Activated T-helper 17 cell treated with anti-CD3 and anti-CD28 coated beads, Interleukin-2, amount 50 U/mL, for 72 hours (primary cell): ENCODE measurements at regions not wholly inside any gene's neighbourhood (a gene's known extent, or its start where the extent isn't known, plus 50 kb on each side); places are given as distances from the start of the nearest gene placed in this dataset.

Experiments
- ATAC-seq: fragments of 150-1000 bp; cut with Tn5 transposase; replicated peaks from 2 replicates; pipeline ENCODE4 v1.10.0; 2021; ENCODE audit warnings: mild to moderate bottlenecking, moderate library complexity
- H3K27ac Mint-ChIP-seq: one replicate; pipeline ENCODE4 v1.8.0; 2022; ENCODE audit warnings: mixed read lengths
- H3K27me3 Mint-ChIP-seq: one replicate; pipeline ENCODE4 v1.8.0; 2022; ENCODE audit warnings: mixed read lengths
- H3K36me3 Mint-ChIP-seq: one replicate; pipeline ENCODE4 v1.8.0; 2022; ENCODE audit warnings: low read depth, mild to moderate bottlenecking, mixed read lengths
- H3K4me1 Mint-ChIP-seq: one replicate; pipeline ENCODE4 v1.8.0; 2022; ENCODE audit warnings: mixed read lengths
- H3K4me3 Mint-ChIP-seq: one replicate; pipeline ENCODE4 v1.8.0; 2022; ENCODE audit warnings: mild to moderate bottlenecking, mixed read lengths
- H3K9me3 Mint-ChIP-seq: one replicate; pipeline ENCODE4 v1.8.0; 2022; ENCODE audit warnings: mixed read lengths

DNA sequence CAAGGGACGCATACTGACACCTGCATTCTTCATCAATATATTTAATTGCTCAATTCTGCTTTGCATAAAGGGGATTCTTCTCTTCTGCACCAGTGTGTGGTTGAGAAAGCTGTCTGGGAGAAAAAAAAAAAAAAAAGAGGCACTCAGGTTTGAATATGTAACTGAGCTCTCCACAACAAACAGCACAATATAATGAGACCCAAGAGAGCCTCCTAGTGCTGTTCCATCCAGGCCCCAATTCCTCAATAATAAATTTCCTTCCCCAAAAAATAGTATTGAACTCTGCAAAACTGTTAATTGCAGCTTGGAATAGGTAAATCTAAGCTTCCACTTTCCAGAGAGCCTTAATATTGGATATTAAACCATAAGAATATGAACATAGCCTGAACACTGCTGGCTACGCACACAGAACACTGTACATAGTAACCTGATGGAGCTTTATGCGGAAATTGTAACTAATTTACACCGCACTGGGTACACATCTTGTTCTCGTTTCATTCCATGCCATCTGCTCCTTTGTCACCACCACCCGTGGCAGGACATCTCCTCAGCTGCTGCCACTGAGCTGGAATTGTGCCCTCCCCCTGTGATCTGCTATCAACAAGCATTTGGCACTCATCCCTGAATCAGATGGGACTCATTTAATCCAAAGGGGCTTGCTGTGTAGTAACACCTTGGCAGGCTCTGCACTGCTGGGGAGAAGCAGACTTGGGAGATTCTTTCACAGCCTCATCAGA is 272.0 kb downstream of the HHIPL2 start:
- H3K9me3 Mint-ChIP-seq, result no peaks in the 10 kb centered on the region
- no peaks in the 10 kb centered on the region for H3K36me3 Mint-ChIP-seq
- H3K4me1 Mint-ChIP-seq, result no peaks in the 10 kb centered on the region
- H3K4me3 Mint-ChIP-seq, result no peak overlapping the region
- no peak for ATAC-seq
- no peaks in the 10 kb centered on the region for H3K27me3 Mint-ChIP-seq
- no peak overlapping the region for H3K27ac Mint-ChIP-seq

DNA sequence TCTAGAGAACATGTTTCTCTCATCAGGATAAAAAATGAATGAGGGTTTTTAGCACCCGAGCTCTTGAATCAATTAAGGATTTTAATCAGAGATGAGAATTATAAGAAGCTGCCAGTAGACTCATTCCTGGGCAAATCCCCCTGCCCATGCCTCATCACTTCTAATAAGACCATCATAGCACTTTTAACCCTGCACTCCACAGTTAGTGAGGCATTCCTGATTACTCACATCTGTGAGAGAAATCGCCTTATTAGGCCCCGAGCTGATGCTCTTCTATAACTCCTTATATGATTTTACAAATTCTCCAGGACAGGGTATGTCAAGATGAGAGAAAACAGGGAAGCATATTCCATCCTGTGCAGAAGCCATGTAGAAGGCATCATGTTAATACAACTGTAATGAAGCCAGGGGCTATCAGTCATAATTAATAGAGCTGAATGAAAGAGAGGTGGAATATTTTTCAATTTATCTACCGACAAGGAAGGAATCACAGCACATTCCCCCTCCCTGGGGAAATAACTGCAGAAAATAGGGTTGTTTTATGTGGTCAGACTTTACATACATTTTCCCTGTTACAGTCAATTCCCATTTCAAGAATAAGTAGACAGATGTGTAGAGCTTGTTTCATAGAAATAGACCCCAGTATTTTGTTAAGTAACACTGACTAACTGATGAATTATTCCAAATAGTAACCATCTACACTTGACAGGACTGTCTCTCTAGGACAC is 272.7 kb downstream of the HHIPL2 start:
- no peaks in the 10 kb centered on the region for H3K27me3 Mint-ChIP-seq
- H3K4me1 Mint-ChIP-seq, result no peaks in the 10 kb centered on the region
- ATAC-seq, result no peak
- no peak overlapping the region for H3K27ac Mint-ChIP-seq
- H3K36me3 Mint-ChIP-seq, result no peaks in the 10 kb centered on the region
- H3K9me3 Mint-ChIP-seq, result no peaks in the 10 kb centered on the region
- H3K4me3 Mint-ChIP-seq, result no peak overlapping the region

DNA sequence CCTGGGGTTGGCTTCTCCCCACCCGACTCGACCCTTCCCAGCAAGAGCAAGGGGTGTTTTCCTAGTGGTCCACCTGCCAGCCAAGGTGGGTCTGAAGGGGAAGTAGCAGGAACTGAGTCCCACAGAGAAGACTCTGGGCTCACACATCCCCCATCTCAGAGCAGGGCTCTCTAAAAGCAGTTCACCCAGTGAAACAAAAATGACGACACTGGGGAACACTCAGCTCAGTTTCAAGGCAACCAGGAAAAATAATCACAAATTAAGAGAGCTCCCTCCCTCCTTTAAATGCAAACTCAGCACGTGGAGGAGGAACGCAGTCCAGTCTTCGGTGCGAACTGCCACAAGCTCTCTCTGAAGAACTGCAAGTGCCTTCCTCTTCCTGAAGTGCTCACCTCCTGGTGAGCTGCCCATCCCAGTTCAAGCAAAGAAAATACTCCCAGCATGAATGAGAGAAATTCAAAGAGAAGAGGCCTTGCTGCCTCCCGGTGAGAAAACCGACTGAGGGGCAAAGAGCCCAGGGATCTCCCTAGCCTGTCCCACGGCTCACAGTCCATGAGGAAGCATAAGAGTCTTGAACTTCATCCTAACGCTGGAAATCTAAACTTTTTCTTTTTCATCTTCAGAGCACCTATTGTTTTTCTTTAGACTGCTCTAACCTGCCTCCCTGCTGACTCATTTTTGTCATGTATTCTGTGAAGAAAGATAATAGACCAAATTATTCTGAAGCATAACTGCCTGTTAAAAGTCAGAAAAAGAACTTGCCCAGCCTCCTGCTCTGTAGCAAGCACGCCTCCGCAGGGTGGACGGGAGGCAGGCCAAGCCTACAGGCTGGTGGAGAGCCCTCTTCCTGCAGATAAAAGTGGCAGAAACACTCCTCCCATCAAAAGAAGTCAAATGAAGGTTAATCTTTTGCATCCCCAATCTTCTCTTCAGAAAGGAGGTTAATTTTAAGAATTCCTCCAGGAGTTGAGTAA is 281.4 kb downstream of the HHIPL2 start:
- H3K4me3 Mint-ChIP-seq, result no peak overlapping the region
- no peak for ATAC-seq
- no peaks in the 10 kb centered on the region for H3K9me3 Mint-ChIP-seq

DNA sequence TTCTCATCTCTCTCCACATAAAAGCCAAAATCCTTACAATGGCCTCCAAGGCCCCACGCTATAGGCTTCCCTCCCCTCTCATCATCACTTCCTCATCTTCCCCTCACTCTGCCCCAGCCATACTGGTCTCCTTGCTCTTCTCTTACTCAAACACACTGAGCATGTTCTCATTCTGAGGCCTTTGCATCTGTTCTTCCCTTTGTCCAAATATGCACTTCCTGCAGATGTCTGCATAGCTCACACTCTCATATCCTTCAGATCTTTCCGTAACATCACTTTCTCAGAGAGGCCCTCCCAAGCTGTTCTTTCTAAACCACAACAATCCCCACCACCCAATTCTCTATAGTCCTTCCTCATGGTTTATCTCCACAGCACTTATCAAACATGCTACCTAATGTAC is 284.1 kb downstream of the HHIPL2 start:
- Mint-ChIP-seq H3K9me3 (no peaks in the 10 kb centered on the region), H3K36me3 (no peaks in the 10 kb centered on the region), H3K4me3 (no peak overlapping the region), H3K27ac (no peak overlapping the region), H3K27me3 (peaks cover 3% of the 10 kb centered on the region), H3K4me1 (no peaks in the 10 kb centered on the region)
- peak; percentile 43 for ATAC-seq

More for the DNA sequence above, 281.4 kb downstream of the HHIPL2 start:
- Mint-ChIP-seq H3K27ac (no peak overlapping the region), H3K4me1 (no peaks in the 10 kb centered on the region), H3K27me3 (no peaks in the 10 kb centered on the region), H3K36me3 (no peaks in the 10 kb centered on the region)

DNA sequence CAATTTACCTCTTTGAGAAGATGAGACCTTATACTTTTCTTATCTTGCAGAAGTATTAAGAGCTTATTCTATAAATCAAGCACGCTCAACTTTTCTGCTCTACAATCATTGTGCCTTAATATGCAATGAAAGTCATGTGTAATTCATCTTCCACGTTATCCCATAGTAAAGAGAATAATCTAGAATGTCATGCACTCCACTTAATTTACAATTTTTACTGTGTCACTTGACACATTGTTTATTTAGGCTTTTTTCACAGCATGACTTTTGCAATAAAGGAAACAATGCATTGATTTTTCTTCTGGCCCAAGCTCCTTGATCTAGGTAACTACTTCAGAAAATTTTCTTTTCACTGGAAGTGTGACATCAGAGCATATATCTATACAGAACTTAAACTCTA is 290.9 kb downstream of the HHIPL2 start:
- Mint-ChIP-seq H3K36me3 (no peaks in the 10 kb centered on the region), H3K4me3 (no peak overlapping the region)

DNA sequence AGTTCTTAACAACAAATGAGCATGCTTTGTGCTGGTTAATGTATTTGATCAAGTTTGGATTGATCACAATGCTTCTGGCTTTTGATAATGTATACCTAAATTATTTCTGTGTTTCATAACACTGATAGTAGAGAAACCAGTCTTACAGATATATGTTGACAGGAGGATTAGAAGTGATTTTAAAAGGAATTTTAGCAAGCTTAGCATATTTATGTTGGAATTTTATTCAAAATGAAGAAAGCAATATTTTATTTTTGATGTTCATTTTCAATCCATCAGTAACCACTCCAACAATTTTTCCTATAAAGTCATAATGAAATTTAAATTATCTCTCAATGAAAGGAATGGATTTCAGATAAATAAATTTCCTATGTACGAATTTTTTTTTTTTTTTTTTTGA is 291.8 kb downstream of the HHIPL2 start:
- Mint-ChIP-seq H3K4me1 (no peaks in the 10 kb centered on the region), H3K9me3 (no peaks in the 10 kb centered on the region), H3K4me3 (no peak overlapping the region), H3K27ac (no peak overlapping the region), H3K27me3 (peaks cover 3% of the 10 kb centered on the region), H3K36me3 (no peaks in the 10 kb centered on the region)
- no peak for ATAC-seq

More for the DNA sequence above, 290.9 kb downstream of the HHIPL2 start:
- no peak for ATAC-seq
- H3K27me3 Mint-ChIP-seq, result peaks cover 3% of the 10 kb centered on the region
- no peaks in the 10 kb centered on the region for H3K9me3 Mint-ChIP-seq
- H3K4me1 Mint-ChIP-seq, result no peaks in the 10 kb centered on the region
- no peak overlapping the region for H3K27ac Mint-ChIP-seq

DNA sequence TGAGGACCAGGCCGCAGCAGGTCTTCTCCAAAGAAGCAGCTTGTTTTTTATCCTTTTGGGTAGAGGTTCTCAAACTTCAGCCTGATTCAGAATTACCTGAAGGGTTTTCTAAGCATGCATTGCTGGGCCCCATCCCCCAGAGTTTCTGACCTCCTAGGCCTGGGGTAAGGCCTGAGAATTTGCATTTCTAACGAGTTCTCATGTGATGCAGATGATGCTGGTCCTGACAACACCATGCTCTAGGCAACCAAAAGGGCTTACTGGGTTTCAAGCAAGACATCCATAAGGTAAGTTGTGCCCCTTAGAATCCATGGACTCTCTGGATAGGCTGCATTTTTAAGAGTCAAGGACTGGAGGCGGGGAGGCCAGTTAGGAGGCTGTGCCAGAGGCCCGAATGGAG is 295.1 kb downstream of the HHIPL2 start:
- Mint-ChIP-seq H3K36me3 (no peaks in the 10 kb centered on the region), H3K9me3 (no peaks in the 10 kb centered on the region), H3K4me3 (no peak overlapping the region), H3K27ac (no peak overlapping the region), H3K4me1 (no peaks in the 10 kb centered on the region), H3K27me3 (no peaks in the 10 kb centered on the region)
- ATAC-seq, result no peak

DNA sequence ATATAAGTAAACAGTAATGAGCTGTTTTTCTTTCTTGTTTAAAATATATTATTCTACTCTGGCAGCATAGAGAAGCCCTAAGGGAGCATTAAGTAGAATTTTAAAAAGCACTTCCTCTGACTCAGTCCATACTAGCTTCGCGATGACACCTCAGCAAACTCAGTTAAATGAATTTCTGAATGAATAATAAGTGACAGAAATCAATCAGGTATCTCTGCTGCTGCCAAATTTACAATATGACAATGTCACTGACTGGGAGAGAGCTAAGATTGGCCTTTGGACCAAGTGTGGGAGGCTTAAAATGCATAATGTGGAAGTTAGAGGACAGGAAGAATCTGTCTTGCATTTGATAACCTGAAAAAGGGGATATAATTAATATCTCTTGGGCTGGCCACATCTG is 296.1 kb downstream of the HHIPL2 start:
- Mint-ChIP-seq H3K4me1 (no peaks in the 10 kb centered on the region), H3K4me3 (no peak overlapping the region), H3K27ac (no peak overlapping the region), H3K27me3 (no peaks in the 10 kb centered on the region), H3K9me3 (no peaks in the 10 kb centered on the region), H3K36me3 (no peaks in the 10 kb centered on the region)
- peak; percentile 31 for ATAC-seq

DNA sequence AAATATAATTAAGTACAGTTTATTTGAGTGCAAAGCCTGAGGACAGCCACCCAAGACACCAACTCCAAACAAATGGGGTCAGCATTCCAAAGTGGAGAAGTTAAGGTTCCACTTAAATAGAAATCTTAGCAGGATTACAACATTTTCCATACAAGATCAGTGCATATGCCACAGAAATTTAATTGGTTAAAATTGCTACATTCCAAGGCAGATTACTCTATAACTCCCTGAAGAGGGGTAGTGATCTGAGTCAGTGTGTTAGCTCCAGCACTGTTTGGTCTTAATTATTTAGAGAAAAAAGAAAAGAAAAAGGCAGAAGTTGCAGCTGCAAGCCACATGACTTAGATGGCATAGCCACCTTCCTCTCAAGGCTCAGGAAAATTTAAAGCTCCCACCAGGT is 297.5 kb downstream of the HHIPL2 start:
- no peaks in the 10 kb centered on the region for H3K27me3 Mint-ChIP-seq
- ATAC-seq, result no peak

DNA sequence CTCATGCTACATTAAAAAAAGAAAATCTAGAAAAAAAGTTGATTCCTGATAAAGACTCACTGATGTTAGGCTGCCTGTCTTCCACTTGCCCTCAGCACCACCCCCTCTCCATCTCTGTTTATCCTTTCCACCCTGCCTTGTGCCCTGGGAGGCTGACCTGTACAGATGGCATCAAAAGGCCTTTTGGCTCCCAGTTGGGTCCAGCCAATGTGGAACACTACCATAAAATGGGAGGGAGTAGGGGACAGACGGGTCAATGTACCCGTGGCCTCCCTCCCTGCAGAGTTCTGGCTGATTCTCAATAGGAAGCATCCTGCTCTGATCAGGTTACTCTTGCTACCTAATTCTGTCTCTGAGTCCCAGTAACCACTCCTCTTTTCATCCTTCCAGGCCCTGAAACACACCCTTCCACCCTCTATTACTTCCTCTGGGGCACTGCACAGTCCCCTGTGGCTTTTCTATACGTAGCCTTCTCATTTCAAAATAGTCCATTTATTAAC is 300.0 kb downstream of the HHIPL2 start:
- H3K27me3 Mint-ChIP-seq, result no peaks in the 10 kb centered on the region
- no peak overlapping the region for H3K27ac Mint-ChIP-seq
- ATAC-seq, result no peak
- no peaks in the 10 kb centered on the region for H3K9me3 Mint-ChIP-seq
- no peaks in the 10 kb centered on the region for H3K4me1 Mint-ChIP-seq
- H3K4me3 Mint-ChIP-seq, result no peak overlapping the region
- no peaks in the 10 kb centered on the region for H3K36me3 Mint-ChIP-seq

More for the DNA sequence above, 297.5 kb downstream of the HHIPL2 start:
- H3K36me3 Mint-ChIP-seq, result no peaks in the 10 kb centered on the region
- H3K9me3 Mint-ChIP-seq, result no peaks in the 10 kb centered on the region
- H3K27ac Mint-ChIP-seq, result no peak overlapping the region
- no peak overlapping the region for H3K4me3 Mint-ChIP-seq
- no peaks in the 10 kb centered on the region for H3K4me1 Mint-ChIP-seq

DNA sequence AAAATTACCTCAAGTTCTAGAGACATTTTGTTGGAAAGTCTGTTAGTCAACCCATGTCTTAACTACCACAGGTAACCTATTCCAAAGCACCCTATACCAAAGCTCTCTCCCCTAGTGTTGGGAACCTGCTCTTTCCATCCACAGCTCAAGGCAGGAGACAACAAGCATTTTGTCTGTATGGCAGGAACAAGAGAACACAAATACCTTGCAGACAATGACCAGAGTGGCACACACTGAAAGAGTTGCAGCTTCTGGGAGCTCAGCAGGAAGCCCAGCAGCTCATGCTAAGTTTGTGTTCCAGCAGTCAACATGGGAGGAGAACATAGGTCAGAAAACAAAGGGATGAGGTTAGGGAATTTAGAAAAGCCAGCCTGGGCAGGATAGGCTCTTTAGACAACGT is 300.8 kb downstream of the HHIPL2 start:
- Mint-ChIP-seq H3K4me1 (no peaks in the 10 kb centered on the region), H3K27me3 (no peaks in the 10 kb centered on the region), H3K36me3 (no peaks in the 10 kb centered on the region), H3K9me3 (no peaks in the 10 kb centered on the region), H3K4me3 (no peak overlapping the region), H3K27ac (no peak overlapping the region)
- no peak for ATAC-seq

DNA sequence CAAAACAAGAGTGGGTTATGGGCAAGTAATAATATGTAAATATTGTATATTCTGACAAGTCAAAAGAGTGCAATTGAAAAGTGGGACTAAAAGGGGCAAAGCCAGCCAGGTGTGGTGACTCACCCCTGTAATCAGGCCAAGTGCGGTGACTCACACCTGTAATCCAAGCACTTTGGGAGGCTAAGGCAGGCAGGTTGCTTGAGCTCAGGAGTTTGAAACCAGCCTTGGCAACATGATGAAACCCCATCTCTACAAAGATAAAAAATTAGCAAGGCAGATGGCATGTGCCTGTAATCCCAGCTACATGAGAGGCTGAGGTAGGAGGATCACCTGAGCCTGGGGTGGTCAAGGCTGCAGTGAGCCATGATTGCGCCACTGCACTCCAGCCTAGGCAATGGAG is 304.0 kb downstream of the HHIPL2 start:
- Mint-ChIP-seq H3K36me3 (no peaks in the 10 kb centered on the region), H3K9me3 (no peaks in the 10 kb centered on the region), H3K4me1 (no peaks in the 10 kb centered on the region), H3K27ac (no peak overlapping the region), H3K4me3 (no peak overlapping the region), H3K27me3 (no peaks in the 10 kb centered on the region)
- no peak for ATAC-seq

DNA sequence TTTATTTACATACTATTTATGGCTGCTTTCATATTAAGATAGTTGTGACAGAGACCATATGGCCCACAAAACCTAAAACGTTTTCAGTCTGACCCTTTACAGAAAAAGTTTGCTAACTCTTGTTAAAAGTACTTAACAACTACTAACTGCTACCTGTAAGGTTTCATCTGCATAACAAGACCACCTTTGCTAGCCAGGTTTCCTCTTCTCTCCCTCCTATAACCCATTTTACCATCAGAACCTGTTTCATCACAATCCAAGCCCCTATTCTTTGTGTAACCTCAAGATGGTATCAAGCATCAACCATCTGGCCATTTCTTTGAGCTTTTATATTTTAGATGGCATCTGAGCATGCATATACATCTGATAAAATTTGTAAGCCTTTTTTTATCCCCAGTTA is 305.4 kb downstream of the HHIPL2 start:
- H3K4me3 Mint-ChIP-seq, result no peak overlapping the region
- H3K27ac Mint-ChIP-seq, result no peak overlapping the region
- H3K4me1 Mint-ChIP-seq, result no peaks in the 10 kb centered on the region
- no peak for ATAC-seq
- no peaks in the 10 kb centered on the region for H3K27me3 Mint-ChIP-seq
- H3K36me3 Mint-ChIP-seq, result no peaks in the 10 kb centered on the region
- no peaks in the 10 kb centered on the region for H3K9me3 Mint-ChIP-seq

DNA sequence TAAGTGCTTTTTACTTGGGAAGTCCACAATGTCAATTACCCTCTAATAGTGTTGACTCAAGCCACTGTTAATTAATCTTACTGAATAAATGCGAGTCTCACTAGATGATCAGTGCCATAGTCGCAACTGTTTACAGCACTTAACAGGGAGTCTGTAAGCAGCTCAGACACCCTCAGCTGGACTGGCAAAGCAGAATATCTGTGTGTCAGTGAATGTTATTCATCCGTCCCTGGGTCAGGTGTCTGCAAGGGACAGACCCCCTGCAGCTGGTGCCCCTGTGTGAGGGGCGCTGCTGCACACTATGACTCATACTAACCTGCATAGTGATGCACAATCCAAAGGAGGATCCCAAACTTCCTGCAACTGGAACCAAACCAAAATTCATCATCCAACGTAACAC is 306.5 kb downstream of the HHIPL2 start:
- Mint-ChIP-seq H3K27me3 (no peaks in the 10 kb centered on the region), H3K4me1 (no peaks in the 10 kb centered on the region), H3K4me3 (no peak overlapping the region), H3K9me3 (no peaks in the 10 kb centered on the region), H3K36me3 (no peaks in the 10 kb centered on the region), H3K27ac (no peak overlapping the region)
- no peak for ATAC-seq
